CD4-positive, CD25-positive, alpha-beta regulatory T cell (primary cell): ENCODE measurements at regions not wholly inside any gene's neighbourhood (a gene's known extent, or its start where the extent isn't known, plus 50 kb on each side); places are given as distances from the start of the nearest gene placed in this dataset.

Source experiments
- ATAC-seq, 2 donors: fragments of 150-1000 bp; cut with Tn5 transposase; one replicate each; pipeline ENCODE4 v1.10.0; 2021; ENCODE audit warnings: low read depth in 2 of 2, moderate number of reproducible peaks in 2 of 2, moderate library complexity in 1 of 2
- DNase-seq, 3 donors: peaks; one replicate each; pipeline versions ENCODE4 v3.0.0 to v3.0.0-alpha.2; 2012 to 2022; ENCODE audit warnings: mixed read lengths in 1 of 3
- H3K27ac ChIP-seq: one replicate; pipeline ENCODE4 v1.7.0; 2013; ENCODE audit warnings: mild to moderate bottlenecking, low read length; ENCODE audit not compliant: insufficient read depth, poor library complexity, severe bottlenecking
- H3K27me3 ChIP-seq: one replicate; pipeline ENCODE4 v1.7.0; 2013; ENCODE audit warnings: low read length; ENCODE audit not compliant: control insufficient read depth, insufficient read depth
- H3K36me3 ChIP-seq: one replicate; pipeline ENCODE4 v1.7.0; 2013; ENCODE audit warnings: mild to moderate bottlenecking, low read length, moderate library complexity; ENCODE audit not compliant: control insufficient read depth, insufficient read depth
- H3K4me1 ChIP-seq: 2 replicates; pipeline ENCODE4 v1.7.0; 2013; ENCODE audit warnings: mild to moderate bottlenecking, low read length; ENCODE audit not compliant: insufficient read depth, control insufficient read depth, poor library complexity, severe bottlenecking
- H3K4me3 ChIP-seq: one replicate; pipeline ENCODE4 v1.7.0; 2013; ENCODE audit warnings: low read depth, mild to moderate bottlenecking, low read length, moderate library complexity
- H3K9me3 ChIP-seq, 2 experiments: 1 replicate in 1 of 2; 2 replicates in 1 of 2; pipeline ENCODE4 v1.7.0; 2013; ENCODE audit warnings: low read length in 2 of 2, mild to moderate bottlenecking in 1 of 2, moderate library complexity in 1 of 2; ENCODE audit not compliant: control insufficient read depth in 2 of 2
- H3K27ac Mint-ChIP-seq, 3 donors: one replicate each; pipeline ENCODE4 v1.8.0; 2020 to 2022; ENCODE audit warnings: mild to moderate bottlenecking in 3 of 3, mixed read lengths in 3 of 3, moderate library complexity in 2 of 3
- H3K27me3 Mint-ChIP-seq: one replicate; pipeline ENCODE4 v1.8.0; 2022; ENCODE audit warnings: mild to moderate bottlenecking, mixed read lengths
- H3K36me3 Mint-ChIP-seq: one replicate; pipeline ENCODE4 v1.8.0; 2020; ENCODE audit warnings: mixed read lengths
- H3K4me1 Mint-ChIP-seq, 4 donors: one replicate each; pipeline ENCODE4 v1.8.0; 2020 to 2022; ENCODE audit warnings: mixed read lengths in 4 of 4, mild to moderate bottlenecking in 1 of 4
- H3K4me3 Mint-ChIP-seq, 4 donors: one replicate each; pipeline ENCODE4 v1.8.0; 2020 to 2022; ENCODE audit warnings: mild to moderate bottlenecking in 4 of 4, mixed read lengths in 4 of 4, moderate library complexity in 3 of 4
- H3K9me3 Mint-ChIP-seq, 7 donors: one replicate each; pipeline ENCODE4 v1.8.0; 2020 to 2022; ENCODE audit warnings: mixed read lengths in 7 of 7, mild to moderate bottlenecking in 3 of 7, moderate library complexity in 2 of 7

DNA sequence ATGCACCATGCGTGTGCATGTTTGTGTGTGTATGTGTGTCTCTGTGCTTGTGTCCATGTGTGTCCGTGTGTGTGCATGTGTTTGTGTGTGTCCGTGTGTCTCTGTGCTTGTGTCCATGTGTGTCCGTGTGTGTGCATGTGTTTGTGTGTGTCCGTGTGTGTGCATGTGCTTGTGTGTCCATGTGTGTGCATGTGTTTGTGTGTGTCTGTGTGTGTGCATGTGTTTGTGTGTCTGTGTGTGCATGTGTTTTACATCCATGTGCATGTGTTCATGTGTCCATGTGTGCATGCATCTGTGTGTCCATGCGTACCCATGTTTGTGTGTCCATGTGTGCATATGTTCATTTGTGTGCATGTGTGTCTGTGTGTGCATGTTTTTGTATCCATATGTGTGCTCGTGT, 100.5 kb downstream of the LBH start:
- H3K4me1 Mint-ChIP-seq, result peaks cover 35 to 67% (median 43%) of the 10 kb centered on the region in 4 donors
- peaks cover 44% of the 10 kb centered on the region for H3K4me1 ChIP-seq

DNA sequence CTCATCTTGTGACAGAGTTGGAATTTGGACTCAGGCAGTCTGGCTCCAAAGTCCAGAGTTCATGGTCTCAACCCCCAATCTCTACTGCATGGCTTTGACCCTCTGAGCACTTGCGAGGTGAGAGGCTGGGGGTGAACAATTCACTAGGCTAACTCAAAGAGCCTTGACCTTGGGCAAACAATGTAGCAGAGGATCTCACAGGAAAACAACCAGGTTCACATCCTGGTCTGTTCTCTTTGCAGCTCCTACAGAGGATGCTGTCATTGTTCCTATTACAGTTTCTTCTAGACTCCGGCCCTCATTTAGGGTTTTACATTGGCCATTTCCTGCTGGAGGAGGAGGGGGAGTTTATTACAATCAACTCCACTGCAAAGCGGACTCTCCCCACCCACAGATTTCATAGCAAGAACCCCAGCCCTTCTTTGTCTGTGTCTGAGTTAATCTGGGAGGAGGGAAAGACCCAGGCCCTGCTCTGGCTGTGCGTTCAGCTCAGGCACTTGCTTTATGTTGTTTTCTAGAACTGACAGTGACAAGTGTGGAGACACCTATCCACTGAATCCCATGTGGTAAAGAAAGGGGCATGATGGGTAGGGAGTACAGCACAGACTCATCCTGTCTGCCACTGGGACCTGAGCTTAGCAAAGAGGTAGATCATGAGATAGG, 101.6 kb downstream of the LBH start:
- peak overlapping the region in 3 of 4 donors; percentile 9 to 56 (median 13) for H3K4me3 Mint-ChIP-seq
- H3K27ac Mint-ChIP-seq, result peak overlapping the region; percentile 70 to 98 (median 81)
- peak overlapping the region; percentile 57 for H3K27ac ChIP-seq

More for the DNA sequence above, 100.5 kb downstream of the LBH start:
- H3K4me3 ChIP-seq, result no peak overlapping the region
- Mint-ChIP-seq H3K36me3 (no peaks in the 10 kb centered on the region), H3K4me3 (no peak overlapping the region), H3K27me3 (no peaks in the 10 kb centered on the region), H3K27ac (no peak overlapping the region), H3K9me3 (no peaks in the 10 kb centered on the region)
- DNase-seq (no peak), ATAC-seq (no peak)
- H3K9me3 ChIP-seq, result no peaks in the 10 kb centered on the region
- no peaks in the 10 kb centered on the region for H3K36me3 ChIP-seq
- H3K27me3 ChIP-seq, result no peaks in the 10 kb centered on the region
- no peak overlapping the region for H3K27ac ChIP-seq

DNA sequence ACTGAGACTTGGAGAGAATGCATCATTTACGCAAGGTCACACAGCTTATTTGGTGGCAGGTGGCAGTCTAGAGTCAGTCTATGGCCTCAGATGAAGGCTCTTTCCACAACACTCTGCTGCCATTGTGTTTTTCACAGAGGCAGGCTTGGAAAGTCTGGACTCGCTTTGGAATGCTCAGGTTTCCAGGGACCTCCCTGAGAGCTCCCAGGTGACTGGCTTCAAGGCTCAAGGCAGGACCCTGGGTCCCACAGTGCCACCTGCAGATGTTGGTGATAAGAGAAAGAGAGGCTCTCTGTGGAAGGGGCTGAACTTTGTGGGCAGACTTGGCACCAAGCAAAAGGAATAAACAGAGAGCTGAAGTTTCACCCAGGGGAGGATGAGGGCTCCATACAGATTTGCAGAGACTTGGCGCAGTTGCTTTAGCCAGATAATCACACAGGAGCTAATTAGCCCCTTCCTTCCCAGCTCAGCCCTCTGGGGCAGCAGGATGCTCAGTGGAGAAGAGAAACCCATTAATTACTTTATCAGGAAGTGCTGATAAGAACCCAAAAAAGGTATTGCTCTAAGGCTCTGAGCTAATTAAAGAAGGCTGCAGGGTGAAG, 103.5 kb downstream of the LBH start:
- Histone ChIP-seq H3K4me3 (peak overlapping the region; percentile 82), H3K36me3 (no peaks in the 10 kb centered on the region), H3K4me1 (peaks cover 64% of the 10 kb centered on the region), H3K9me3 (no peaks in the 10 kb centered on the region), H3K27ac (peak overlapping the region; percentile 81), H3K27me3 (no peaks in the 10 kb centered on the region)
- Mint-ChIP-seq H3K27me3 (no peaks in the 10 kb centered on the region), H3K4me1 (peaks cover 47 to 92% (median 60%) of the 10 kb centered on the region in 4 donors), H3K27ac (peak overlapping the region; percentile 92 to 98 (median 96)), H3K4me3 (peak overlapping the region; percentile 74 to 88 (median 84)), H3K36me3 (no peaks in the 10 kb centered on the region), H3K9me3 (no peaks in the 10 kb centered on the region)
- DNase-seq (peak in 1 of 3 donors; percentile 44), ATAC-seq (peak in 1 of 2 donors; percentile 25)

More for the DNA sequence above, 101.6 kb downstream of the LBH start:
- no peaks in the 10 kb centered on the region for H3K27me3 ChIP-seq
- H3K4me3 ChIP-seq, result peak overlapping the region; percentile 0
- Mint-ChIP-seq H3K27me3 (no peaks in the 10 kb centered on the region), H3K9me3 (no peaks in the 10 kb centered on the region), H3K36me3 (no peaks in the 10 kb centered on the region), H3K4me1 (peaks cover 41 to 78% (median 52%) of the 10 kb centered on the region in 4 donors)
- no peaks in the 10 kb centered on the region for H3K9me3 ChIP-seq
- peaks cover 55% of the 10 kb centered on the region for H3K4me1 ChIP-seq
- H3K36me3 ChIP-seq, result no peaks in the 10 kb centered on the region
- ATAC-seq (no peak), DNase-seq (peak in 1 of 3 donors; percentile 43)

DNA sequence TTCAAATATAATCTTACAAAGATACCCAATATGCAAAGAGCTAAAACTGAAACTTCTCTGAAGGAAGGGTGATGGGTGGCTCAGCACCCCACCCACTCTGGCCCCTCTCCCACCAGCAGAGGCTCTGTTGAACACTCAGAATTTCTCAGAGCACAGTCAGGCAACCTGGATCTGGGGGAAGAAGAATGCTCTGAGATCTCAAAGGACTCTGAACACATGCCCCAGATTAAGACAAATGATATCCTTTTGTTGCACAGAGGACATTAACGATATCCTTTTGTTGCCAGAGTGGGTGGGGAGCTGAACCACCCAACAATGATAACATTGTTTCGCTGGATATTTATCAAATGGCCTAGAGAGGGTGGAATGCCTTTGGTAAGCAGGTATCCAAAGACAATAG, 104.8 kb downstream of the LBH start:
- ATAC-seq (no peak), DNase-seq (peak in 1 of 3 donors; percentile 39)
- H3K27ac ChIP-seq, result peak overlapping the region; percentile 81
- no peaks in the 10 kb centered on the region for H3K9me3 ChIP-seq
- no peaks in the 10 kb centered on the region for H3K27me3 ChIP-seq
- H3K4me3 ChIP-seq, result peak overlapping the region; percentile 82
- peak overlapping the region; percentile 96 to 99 (median 98) for H3K27ac Mint-ChIP-seq
- no peaks in the 10 kb centered on the region for H3K36me3 Mint-ChIP-seq
- peak overlapping the region; percentile 82 to 90 (median 88) for H3K4me3 Mint-ChIP-seq
- peaks cover 64% of the 10 kb centered on the region for H3K4me1 ChIP-seq
- H3K27me3 Mint-ChIP-seq, result no peaks in the 10 kb centered on the region
- H3K9me3 Mint-ChIP-seq, result no peaks in the 10 kb centered on the region
- H3K4me1 Mint-ChIP-seq, result peaks cover 42 to 85% (median 60%) of the 10 kb centered on the region in 4 donors
- H3K36me3 ChIP-seq, result no peaks in the 10 kb centered on the region

DNA sequence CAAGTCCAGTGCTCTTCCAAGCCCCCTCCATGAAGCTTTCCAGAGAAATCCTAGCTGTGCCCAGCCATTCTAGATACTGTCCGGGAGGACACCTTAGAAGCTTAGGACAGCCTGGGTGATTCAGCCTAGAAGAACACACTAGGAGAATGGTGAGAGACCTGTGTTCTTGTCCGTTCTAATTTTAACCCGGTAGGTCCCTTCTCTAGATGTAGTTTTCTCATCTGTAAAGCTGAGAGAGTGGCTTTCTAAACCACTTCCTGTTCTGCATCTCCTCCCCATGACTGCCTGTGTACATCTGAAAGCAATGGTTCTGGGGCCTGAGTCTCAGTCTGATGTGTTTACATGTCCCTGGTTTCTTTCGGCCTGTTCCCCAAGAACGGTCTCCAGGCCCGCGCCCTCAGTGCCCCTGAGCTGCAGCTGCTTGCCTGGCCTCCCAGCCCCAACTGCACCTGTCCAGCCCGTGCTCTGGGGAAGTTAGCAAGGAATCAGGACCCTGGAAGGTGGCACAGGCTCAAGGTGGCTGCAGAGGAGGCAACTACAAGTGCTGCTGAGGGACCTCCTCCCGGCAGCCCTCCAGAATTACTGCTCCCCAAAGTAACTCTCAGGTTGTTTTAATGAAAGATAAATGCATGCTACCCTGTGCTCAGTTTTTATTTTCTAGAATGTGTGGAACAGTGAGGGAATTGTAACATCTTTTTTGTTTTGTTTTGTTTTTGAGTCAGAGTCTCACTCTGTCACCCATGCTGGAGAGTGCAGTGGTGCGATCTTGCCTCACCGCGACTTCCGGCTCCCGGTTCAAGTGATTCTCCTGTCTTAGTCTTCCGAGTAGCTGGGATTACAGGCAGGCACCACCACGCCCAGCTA, 105.9 kb downstream of the LBH start:
- Histone ChIP-seq H3K9me3 (no peaks in the 10 kb centered on the region), H3K4me1 (peaks cover 64% of the 10 kb centered on the region), H3K4me3 (peak overlapping the region; percentile 82), H3K36me3 (no peaks in the 10 kb centered on the region), H3K27me3 (no peaks in the 10 kb centered on the region), H3K27ac (peak overlapping the region; percentile 81)
- peaks cover 4% of the 10 kb centered on the region for H3K36me3 Mint-ChIP-seq
- no peaks in the 10 kb centered on the region for H3K27me3 Mint-ChIP-seq
- ATAC-seq (peak; percentile 87 to 89), DNase-seq (peak; percentile 14 to 92 (median 67))
- peaks cover 0 to 3% (median under 1%) of the 10 kb centered on the region in 7 donors for H3K9me3 Mint-ChIP-seq
- H3K4me3 Mint-ChIP-seq, result peak overlapping the region; percentile 82 to 90 (median 88)
- peak overlapping the region; percentile 96 to 99 (median 98) for H3K27ac Mint-ChIP-seq
- peaks cover 47 to 78% (median 59%) of the 10 kb centered on the region in 4 donors for H3K4me1 Mint-ChIP-seq

DNA sequence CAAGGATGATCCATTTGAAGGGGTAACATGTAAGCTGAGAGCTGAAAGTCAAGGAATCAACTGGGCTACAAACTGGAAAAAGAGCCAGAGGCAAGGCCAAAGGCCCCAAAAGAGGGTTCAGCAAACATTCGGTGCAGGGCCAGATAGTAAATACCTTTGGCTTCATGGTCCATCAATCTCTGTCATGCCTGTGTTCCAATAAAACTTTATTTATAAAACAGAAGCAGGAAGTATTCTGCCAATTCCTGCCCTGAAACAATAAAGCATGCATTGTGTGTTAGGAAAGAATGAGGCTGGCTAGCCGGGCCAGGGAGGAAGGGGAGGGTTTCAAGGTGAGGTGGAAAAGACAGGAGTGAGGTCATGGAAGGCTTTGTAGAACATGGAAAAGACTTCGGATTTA, 107.1 kb downstream of the LBH start:
- no peak for ATAC-seq
- Mint-ChIP-seq H3K4me3 (peak overlapping the region in 2 of 4 donors; percentile 12 to 88), H3K36me3 (peaks cover 5% of the 10 kb centered on the region), H3K9me3 (peaks cover 0 to 10% (median 3%) of the 10 kb centered on the region in 7 donors), H3K27ac (peak overlapping the region; percentile 96 to 99 (median 98)), H3K27me3 (no peaks in the 10 kb centered on the region), H3K4me1 (peaks cover 38 to 65% (median 52%) of the 10 kb centered on the region in 4 donors)
- no peaks in the 10 kb centered on the region for H3K36me3 ChIP-seq
- DNase-seq, result no peak
- H3K27me3 ChIP-seq, result no peaks in the 10 kb centered on the region
- no peak overlapping the region for H3K4me3 ChIP-seq
- peaks cover 0 to 2% of the 10 kb centered on the region in 2 experiments for H3K9me3 ChIP-seq
- peaks cover 53% of the 10 kb centered on the region for H3K4me1 ChIP-seq
- peak overlapping the region; percentile 81 for H3K27ac ChIP-seq

DNA sequence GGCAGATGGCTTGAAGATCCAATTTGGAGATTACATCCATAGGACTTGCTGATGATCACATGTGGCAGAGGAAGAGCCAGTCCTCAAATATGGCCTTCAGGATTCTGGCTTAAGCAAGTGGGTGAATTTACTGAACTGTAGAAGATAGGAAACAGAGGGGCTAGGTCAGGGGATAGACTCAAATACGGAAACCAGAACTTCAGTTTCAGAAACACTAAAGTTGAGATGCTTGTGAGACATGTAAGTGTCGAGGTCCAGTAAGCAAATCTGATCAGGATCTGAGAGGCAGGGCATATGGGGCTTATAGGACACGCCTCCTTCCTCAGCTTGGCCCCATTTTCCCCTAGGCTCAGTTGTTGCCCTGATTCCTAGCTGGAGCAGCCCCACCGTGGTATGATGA, 107.7 kb downstream of the LBH start:
- Mint-ChIP-seq H3K36me3 (peaks cover 5% of the 10 kb centered on the region), H3K4me1 (peaks cover 37 to 59% (median 47%) of the 10 kb centered on the region in 4 donors), H3K4me3 (peak overlapping the region in 1 of 4 donors; percentile 61), H3K27me3 (no peaks in the 10 kb centered on the region), H3K27ac (peak overlapping the region; percentile 96 to 99 (median 98)), H3K9me3 (peaks cover 0 to 10% (median 3%) of the 10 kb centered on the region in 7 donors)
- H3K4me3 ChIP-seq, result no peak overlapping the region
- no peaks in the 10 kb centered on the region for H3K36me3 ChIP-seq
- H3K9me3 ChIP-seq, result peaks cover 0 to 2% of the 10 kb centered on the region in 2 experiments
- no peak overlapping the region for H3K27ac ChIP-seq
- H3K27me3 ChIP-seq, result no peaks in the 10 kb centered on the region
- DNase-seq (no peak), ATAC-seq (no peak)
- peaks cover 47% of the 10 kb centered on the region for H3K4me1 ChIP-seq
